NCI-H2081 treated with DMSO at 0.1 percent for 48 hours (cell line): ENCODE measurements at regions not wholly inside any gene's neighbourhood (a gene's known extent, or its start where the extent isn't known, plus 50 kb on each side); places are given as distances from the start of the nearest gene placed in this dataset.
"Not testable (repeated sequence)": the region's sequence is repeated elsewhere in the genome, so short reads cannot be mapped to it uniquely, and the experiment has no call there.

Source experiments
- DNase-seq: peaks from one replicate; lab custom pipeline; 2025; lab: John Stamatoyannopoulos, UW

DNA sequence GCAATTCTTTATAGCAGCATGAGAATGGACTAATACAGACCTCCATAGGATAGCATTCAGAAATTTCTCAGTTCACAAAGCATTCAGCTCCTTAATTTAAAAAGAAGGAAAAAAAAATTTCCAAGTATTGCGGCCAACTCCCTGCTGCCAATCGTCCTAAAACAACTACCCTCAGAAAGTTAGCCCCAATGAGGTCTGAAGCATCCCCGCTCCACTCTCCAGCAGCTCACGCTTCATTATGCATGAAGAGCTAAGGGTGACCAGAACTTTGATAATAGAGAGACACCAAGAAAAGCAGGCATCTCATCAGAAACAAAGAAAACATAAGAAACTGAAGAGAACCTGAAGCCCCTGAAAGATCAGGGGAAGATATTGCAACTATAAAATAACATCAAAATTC lies 172.8 kb upstream of the NUDT4 start:
- no peak for DNase-seq

DNA sequence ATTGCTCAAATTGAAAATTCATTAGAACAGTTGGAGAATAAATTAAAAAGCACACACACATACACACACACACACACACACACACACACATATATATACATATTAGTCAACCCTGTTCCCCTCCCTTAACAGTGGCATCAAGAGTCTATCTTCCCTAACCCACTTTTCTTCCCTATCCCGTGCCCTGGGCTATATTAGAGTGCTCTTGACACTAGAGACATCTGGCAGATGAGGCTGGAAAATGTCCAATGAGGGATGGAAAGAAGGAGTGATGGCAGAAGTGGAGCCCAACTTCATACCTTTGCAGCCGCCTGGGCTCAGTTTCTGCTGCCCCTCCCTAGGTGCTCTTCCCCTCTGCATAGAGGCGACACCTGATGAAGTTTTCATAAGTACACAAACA lies 172.4 kb upstream of the NUDT4 start:
- DNase-seq = no peak

DNA sequence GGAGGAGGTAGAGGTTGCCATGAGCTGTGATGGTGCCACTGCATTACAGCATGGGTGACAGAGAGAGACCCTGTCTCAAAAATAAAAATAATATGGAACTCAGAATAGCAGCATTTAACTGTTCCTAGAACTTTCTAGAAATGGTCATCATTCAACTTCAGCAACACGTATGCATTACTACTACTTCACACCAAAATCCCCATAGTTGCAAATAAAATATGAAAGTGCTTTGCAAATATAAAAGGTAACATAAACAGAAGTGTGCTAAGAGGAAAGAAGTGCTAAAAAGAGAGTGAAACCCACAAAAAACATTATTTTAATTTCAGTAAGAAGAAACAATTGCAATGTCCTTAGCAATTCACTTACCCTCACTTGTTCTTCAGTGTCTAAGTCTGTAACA lies 169.7 kb upstream of the NUDT4 start:
- DNase-seq = no peak

DNA sequence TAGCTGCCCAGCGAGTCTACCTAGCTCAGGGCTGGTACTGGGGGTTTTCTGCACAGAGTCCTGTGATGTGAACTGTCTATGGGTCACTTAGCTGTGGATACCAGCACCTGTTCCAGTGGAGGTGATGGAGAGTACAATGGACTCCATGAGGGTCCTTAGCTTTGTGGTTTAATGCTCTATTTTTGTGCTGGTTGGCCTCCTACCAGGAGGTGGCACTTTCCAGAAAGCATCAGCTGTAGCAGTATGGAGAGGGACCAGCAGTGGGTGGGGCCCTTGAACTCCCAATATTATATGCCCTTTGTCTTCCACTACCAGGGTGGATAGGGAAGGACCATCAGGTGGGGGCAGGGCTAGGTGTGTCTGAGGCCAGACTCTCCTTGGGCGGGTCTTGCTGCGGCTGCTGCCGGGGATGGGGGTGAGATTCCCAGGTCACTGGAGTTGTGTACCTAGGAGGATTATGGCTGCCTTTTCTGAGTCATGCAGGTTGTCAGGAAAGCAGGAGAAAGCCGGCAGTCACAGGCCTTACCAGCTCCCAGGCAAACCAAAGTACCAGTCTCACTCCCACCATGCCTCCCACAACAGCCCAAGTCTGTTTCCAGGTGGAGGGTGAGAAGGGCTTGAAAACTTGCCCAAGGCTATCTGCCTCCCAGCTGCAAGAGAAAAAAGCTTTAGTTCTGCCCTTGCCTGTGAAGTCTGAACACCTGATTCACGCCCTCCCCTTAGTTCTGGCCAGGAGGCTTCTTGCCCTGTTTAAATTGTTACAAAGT lies 163.0 kb upstream of the NUDT4 start:
- no peak for DNase-seq

DNA sequence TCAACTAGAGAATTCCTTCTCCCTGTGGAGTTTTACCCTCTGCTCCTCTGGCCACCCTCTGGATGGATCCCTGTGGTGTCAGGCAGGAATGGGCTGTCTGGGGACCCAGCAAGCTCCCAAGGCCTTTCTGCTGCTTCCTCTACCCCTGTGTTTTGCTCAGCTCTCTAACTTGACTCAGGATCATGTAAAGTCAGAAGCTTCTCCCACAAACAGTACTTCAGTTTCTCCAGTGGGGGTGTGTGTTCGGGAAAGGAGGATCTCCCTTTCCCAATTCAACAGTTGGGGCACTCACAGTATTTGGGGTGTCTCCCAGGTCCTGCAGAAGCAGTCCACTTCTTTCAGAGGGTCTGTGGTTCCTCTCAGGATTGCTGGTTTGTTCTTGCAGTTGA lies 162.4 kb upstream of the NUDT4 start:
- no peak for DNase-seq

DNA sequence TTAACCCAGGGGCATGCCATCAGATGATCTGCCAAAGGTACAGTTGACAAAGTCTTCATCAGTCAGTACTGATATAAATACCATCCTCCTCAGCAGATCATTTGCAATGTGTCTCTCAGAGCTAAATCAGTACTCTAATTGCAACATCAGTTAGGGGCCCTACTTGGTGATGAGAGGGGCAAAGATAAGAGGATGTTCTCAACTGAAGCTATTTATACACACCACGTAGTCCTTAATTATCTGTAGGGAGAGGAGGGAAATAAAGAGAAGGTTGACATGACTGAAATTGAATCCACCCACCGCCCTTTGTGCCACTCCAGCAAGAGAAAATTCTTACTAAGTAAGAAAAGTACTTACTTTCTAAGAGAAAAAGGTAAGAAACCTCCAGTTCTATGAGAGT lies 157.8 kb upstream of the NUDT4 start:
- DNase-seq = no peak

DNA sequence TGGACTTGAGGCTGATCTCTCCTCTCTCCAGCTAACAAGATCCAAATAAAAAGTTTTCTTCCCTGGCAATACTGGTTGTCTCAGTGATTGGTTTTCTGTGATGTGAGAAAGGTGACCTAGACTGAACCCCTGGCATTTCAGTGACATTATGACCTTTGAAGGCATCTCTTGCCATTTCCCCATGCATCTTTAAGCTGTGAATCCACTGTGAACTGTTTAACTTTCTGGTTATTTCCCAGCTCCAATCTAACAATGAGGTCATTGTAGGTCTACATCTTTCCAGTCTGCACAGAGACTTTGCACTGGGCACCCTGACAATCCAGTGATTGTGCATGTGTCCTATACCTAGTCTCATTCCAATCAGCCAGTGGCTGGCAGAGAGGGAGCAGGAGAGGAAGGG lies 155.9 kb upstream of the NUDT4 start:
- no peak for DNase-seq

DNA sequence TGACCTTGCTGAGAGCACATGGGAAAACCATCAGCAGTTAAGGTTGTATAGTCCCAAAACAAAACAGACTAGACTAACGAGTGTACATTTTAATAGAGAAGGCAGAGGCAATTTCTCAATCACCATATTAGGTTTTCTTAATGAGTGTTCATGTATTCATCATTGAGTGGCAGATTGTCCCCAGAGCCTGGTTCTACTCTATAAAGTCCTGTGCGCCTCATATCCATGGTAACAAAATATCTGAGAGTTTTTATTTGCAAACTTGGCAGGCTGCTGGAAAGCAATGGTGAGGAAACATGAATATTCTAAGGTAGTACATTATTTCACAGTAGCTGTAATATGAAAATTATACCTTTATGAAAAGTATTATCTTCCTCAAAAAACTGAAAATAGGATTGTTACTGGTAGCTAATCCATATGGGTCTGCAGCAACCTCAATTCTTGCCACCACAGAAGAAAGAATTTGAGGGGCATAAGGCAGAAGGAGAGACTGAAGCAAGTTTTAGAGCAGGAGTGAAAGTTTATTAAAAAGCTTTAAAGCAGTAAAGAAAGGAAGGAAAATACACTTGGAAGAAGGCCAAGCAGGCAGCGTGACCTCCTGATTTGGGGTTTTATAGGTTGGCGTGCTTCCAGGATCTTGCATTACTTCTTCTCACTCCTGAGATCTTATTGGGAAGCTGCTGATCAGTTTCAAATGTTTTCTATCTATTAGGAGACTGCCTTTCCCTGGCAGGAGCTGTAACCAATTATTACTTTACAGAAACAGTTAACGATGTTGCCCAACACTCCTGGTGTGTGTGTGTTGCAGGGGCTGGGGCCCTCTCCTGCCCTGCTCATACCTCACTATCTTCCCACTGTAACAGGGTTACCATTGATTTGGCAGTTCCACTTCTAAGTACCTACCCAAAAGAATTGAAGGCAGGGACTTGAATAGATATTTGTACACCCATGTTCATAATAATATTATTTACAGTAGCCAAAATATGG lies 154.0 kb upstream of the NUDT4 start:
- no peak for DNase-seq

DNA sequence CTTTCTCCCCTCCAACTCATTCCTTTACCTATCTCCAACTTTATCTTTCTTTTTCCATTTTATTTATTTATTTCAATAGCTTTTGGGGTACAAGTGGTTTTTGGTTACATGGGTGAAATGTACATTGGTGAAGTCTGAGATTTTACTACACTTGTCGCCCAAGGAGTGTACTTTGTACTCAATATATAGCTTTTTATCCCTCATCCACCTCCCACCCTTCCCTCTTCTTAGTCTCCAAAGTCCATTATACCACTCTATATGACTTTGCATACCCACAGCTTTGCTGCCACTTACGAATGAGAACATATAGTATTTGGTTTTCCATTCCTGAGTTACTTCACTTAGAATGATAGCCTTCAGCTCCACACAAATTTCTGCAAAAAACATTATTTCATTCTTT lies 152.6 kb upstream of the NUDT4 start:
- DNase-seq = no peak

DNA sequence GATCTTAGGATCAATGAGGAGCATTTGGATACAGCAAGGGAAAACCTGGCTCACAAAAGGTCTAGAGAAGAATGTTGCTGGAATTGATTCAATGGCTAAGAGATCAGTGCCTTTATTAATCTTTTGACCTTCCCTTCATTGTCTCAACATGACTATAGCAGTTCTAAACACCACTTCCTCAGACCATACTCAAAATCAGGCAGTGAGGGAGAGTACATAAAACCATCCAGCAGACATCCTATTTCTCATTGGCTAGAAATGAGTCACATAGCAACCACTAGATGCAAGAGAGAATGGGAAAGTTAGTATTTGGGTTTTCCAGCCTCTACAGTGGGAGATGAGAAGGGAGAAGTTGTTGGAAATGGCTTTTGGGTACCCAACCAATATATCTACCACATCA lies 151.4 kb upstream of the NUDT4 start:
- no peak for DNase-seq

DNA sequence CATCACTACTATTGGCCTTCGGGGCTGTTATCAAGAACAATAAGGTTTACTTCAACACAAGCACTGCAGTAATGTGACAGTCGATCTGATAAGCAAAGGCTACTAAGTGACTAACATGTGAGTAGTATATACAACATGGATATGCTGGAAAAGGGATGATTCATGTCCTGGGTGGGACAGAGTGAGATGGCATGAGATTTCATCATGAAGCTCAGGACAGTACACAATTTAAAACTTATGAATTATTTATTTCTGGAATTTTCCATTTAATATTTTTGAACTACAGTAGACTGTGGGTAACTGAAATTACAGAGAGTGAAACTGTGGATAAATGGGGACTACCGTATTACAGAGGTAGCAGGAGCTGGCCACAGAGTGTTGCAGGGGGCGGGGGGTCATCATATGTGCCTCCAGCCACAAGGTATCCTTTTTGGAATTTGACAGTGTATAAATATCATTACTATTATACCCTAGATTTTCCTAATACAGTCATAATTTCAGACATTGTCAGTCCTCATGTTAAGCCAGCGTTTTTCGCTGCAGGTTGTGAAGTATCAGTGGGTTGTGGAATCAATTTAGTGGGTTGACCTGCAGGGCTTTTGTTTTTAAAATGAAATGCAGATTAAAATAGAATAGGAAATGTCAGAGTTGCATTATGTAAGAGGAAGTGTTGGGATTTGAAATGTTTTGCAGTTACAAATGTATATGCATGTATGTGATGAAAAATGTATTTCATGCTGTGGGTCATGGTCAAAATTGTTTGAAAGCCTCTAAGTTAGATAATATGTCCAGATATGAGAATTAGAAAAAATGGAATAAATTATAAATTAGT lies 148.0 kb upstream of the NUDT4 start:
- no peak for DNase-seq

DNA sequence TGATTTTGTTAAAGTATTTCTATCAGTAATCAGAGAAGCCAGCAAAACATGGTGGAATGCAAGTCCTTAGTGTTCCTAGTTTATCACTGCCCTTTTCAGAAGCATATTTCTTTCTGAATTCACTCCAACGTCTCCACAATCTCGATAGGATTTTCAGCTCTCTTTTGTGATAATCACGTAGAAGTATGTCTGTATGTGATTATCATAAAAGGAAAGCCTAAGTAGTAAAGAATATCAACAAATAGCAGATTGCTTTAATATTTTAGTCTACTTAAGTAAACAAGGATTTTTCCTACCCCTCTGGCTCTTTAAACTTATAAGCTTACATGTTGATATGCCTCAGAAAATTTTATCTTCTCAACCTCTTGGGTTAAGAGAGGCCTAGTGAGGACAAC lies 147.4 kb upstream of the NUDT4 start:
- DNase-seq = no peak

DNA sequence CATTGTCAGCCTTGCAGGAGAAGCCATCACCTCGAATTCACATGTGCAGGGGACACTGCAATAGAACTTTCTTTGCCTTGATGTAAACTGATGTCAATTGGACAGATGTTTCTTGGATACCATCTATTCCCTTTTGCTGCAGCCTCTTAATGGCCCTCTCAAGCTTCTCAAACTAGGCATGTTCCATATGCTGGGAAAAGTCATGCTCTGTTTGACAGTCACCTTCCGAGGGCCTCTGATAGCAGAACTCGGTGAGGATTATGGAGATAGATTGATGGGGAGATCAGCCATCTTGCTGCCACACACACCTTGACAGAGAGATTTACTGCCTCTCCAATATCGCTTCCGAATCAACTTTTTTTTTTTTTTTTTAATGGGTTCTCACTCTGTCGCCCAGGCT lies 145.8 kb upstream of the NUDT4 start:
- no peak for DNase-seq

DNA sequence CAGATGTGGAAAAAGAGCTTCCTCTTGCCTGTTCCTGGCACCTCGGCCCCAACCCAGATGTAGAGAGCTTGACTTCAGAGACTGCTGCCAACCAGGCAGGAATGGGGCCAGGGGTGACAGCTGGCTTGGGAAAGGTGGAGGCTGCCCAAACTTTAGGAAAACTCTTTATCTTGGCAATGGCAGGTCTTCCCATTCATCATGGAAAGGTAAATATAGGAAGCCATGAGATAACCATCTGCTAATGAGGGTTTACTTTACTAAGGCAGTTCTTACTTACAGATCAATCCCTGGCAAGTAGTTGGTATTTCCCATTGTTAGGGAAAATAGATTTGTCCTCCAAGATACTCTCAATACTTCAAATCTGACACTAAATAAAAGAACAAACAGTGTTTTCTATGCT lies 143.1 kb upstream of the NUDT4 start:
- no peak for DNase-seq

DNA sequence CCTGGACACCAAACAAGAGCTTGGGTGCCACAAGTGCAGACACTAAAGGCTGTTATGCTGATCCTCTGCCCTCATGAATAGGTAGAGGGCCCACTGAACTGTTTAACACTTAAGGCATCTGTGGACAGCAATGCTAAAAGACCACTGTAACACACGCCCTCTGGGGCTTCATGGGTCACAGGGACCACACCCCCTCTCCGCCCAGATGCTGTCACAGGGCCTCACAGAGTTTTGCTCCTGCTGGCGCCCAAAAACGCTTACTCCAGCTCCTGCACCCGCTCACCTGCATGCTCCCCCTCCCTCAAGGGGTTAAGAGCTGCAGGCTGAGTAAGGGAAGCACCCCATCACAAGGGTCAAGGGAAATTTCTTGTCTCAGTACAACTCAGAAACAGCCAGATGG lies 141.8 kb upstream of the NUDT4 start:
- DNase-seq = no peak

DNA sequence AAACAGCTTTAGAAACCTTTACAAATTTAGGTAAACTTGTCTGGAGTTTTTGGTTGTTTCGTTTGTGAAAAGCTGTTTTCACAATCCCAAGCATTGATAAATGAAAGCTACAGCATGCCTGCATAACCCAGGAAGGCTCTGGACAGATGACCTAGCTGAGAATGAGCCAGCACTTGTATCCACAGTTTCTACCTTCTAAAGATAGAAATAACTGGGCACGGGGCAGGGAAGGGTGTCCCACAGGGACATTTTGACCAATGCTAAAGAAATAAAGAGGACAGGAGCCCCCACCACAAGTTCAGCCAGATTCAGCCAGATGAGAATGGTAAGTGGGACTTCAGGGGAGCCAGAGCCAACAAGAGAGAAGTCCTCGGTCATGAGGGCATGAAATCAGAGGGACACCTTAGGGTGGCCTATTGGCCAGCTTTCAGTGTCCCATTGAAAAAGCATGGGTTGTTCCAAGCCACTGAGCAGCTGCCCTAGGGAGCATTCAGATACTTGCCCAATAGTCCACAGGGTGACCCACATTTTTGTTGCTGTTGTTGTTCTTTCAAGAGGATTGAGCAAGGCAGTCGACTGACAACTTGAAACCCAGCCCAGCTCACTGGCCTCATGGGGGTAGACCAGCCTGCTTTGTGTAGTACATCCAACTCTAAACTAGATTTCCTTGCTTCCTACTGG lies 140.3 kb upstream of the NUDT4 start:
- no peak for DNase-seq

DNA sequence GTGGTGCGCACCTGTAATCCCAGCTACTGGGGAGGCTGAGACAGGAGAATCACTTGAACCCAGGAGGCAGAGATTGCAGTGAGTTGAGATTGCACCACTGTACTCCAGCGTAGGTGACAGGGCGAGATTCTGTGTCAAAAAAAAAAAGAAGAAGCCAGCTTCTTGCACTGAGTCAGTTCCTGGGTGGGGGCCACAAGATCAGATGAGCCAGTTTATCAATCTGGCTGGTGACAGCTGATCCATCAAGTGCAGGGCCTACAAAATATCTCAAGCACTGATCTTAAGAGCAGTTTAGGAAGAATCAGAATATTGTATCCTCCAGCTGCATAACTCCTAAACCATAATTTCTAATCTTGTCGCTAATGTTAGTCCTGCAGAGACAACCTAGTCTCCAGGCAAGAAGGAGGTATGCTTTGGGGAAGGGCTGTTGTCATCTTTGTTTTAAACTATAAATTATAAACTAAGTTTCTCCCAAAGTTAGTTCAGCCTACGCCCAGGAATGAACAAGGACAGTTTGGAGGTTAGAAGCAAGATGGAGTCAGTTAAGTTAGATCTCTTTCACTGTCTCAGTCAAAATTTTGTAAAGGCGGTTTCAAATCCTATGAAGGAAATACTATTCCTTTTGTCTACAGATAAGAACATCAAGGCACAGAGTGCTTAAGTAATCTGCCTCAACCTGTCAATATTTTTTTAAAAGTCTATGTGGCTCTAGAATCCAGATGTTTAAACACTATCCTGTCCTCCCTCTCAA lies 139.0 kb upstream of the NUDT4 start:
- not testable (repeated sequence) for DNase-seq

DNA sequence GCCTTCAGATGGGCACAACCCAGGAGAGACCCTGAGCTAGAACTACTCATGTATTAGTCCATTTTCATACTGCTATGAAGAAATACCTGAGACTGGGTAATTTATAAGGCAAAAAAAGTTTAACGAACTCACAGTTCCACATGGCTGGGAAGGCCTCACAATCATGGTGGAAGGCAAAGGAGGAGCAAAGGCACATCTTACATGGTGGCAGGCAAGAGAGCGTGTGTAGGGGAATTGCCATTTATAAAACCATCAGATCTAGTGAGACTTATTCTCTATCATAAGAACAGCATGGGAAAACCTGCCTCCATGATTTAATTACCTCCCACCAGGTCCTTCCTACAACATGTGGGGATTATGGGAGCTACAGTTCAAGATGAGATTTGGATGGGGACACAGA lies 137.9 kb upstream of the NUDT4 start:
- not testable (repeated sequence) for DNase-seq

DNA sequence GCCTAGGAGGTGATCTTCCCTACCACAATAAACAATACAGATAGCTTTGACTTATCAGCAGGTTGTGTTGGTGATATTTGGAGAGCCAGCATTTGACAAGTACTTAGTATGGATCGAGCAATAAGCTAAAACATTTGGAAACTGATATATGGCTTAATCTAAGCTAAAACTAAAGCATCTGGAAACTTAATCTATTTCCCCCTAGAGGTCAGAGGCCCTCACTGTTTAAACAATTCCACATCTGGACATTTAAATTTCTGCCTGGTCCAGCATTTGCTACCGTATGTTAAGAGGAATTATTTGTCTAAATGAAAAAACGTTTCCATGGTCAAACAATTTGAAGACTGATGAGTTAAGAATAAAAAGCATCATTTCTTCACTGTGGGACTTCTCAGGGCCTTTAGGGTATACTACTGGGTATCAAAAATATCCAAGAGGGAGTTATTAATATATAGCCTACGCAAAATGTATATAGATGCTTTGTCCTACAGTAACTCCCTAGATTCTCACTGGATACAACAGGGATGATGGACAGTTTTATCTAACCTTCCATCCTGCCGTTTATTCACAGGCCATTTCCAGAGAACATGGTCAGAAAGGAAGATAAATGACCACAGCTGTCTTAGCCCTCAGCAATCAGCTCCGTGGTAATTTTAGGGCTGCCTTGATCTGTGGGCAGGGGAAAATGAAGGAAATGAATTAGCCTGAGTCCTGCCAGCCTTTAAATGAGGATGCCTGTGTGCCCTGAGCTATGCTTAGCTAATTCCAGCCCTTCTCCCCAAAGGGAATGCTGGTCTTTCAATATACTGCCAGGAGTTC lies 135.4 kb upstream of the NUDT4 start:
- no peak for DNase-seq

DNA sequence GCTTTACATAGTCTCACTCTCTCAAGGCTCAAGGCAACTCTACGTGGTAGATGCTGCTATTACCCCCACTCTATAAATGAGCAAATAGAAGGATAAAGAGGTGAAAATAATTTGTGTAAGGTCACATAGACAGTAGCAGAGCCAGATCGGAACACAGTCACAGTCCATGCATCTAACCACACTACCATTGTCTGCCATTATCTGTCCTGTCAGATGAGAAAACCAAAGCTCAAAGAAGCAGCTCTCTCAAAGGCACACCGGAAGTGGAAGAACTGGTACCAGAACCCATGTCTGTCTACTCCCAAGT lies 134.4 kb upstream of the NUDT4 start:
- no peak for DNase-seq
